A673 (cell line): ENCODE measurements at regions not wholly inside any gene's neighbourhood (a gene's known extent, or its start where the extent isn't known, plus 50 kb on each side); places are given as distances from the start of the nearest gene placed in this dataset.

Experiments
- BruUV-seq: library from RNA; stranded (reverse); fragments of 400-500 nt; replicated peaks from 2 replicates; lab custom pipeline; 2021; lab: Mats Ljungman, UMichigan
- CTCF ChIA-PET: fragments of 300-600 bp; sonication (Branson Sonifier 250); formaldehyde crosslinking; loops from one replicate; lab custom pipeline; 2022; ENCODE audit warnings: antibody characterized with exemption; lab: Charles Lee
- POLR2A ChIA-PET: fragments of 300-600 bp; sonication (Branson Sonifier 250); formaldehyde crosslinking; loops from one replicate; lab custom pipeline; 2022; ENCODE audit warnings: antibody characterized with exemption; ENCODE audit not compliant: low non-redundant PET; lab: Charles Lee
- DNase-seq: peaks from one replicate; pipeline ENCODE4 v3.0.0-alpha.2; 2015; ENCODE audit warnings: low spot score
- H3K27ac ChIP-seq: fragments of 200-600 bp; sonication (generic); 2 replicates; pipeline ENCODE4 v1.5.1; 2016; ENCODE audit warnings: mixed run types, low read depth, mild to moderate bottlenecking, mixed read lengths, antibody characterized with exemption, low read length; ENCODE audit not compliant: poor library complexity, severe bottlenecking
- H3K27me3 ChIP-seq: fragments of 200-600 bp; sonication (generic); replicated peaks from 2 replicates; pipeline ENCODE4 v1.6.1; 2017; ENCODE audit warnings: mixed run types, low read depth, mild to moderate bottlenecking, mixed read lengths, antibody characterized with exemption, low read length; ENCODE audit not compliant: insufficient read depth, poor library complexity
- H3K36me3 ChIP-seq: fragments of 200-600 bp; sonication (generic); 2 replicates; pipeline ENCODE4 v1.6.1; 2016; ENCODE audit warnings: mixed run types, mild to moderate bottlenecking, mixed read lengths, antibody characterized with exemption, low read length; ENCODE audit not compliant: insufficient read depth, poor library complexity, severe bottlenecking
- H3K4me1 ChIP-seq: fragments of 200-600 bp; sonication (generic); 2 replicates; pipeline ENCODE4 v1.6.1; 2017; ENCODE audit warnings: mixed run types, mild to moderate bottlenecking, mixed read lengths, antibody characterized with exemption, low read length; ENCODE audit not compliant: insufficient read depth, poor library complexity, severe bottlenecking
- H3K4me3 ChIP-seq: fragments of 200-600 bp; sonication (generic); 2 replicates; pipeline ENCODE4 v1.5.1; 2016; ENCODE audit warnings: low read depth, mixed run types, mild to moderate bottlenecking, mixed read lengths, low read length; ENCODE audit not compliant: poor library complexity, severe bottlenecking
- H3K9me3 ChIP-seq: fragments of 200-600 bp; sonication (generic); 2 replicates; pipeline ENCODE4 v1.6.1; 2016; ENCODE audit warnings: mixed run types, low read depth, mild to moderate bottlenecking, mixed read lengths, antibody characterized with exemption, low read length; ENCODE audit not compliant: poor library complexity, severe bottlenecking
- CTCF ChIP-seq: fragments of 300-800, 200-600 bp; sonication (generic); conservative IDR thresholded peaks from 2 replicates; pipeline ENCODE4 v1.5.1; 2017; ENCODE audit warnings: low read depth, mild to moderate bottlenecking, antibody characterized with exemption, low read length, moderate library complexity, mixed read lengths
- EZH2 ChIP-seq: fragments of 200-600 bp; sonication (generic); IDR thresholded peaks from 2 replicates; pipeline ENCODE4 v1.6.1; 2017; ENCODE audit warnings: borderline replicate concordance, low read depth, mild to moderate bottlenecking, mixed read lengths, antibody characterized with exemption, low read length; ENCODE audit not compliant: poor library complexity, severe bottlenecking
- intact Hi-C: fragments of 100-400 bp; cut with micrococcal nuclease; formaldehyde crosslinking; loops from one replicate; pipeline ENCODE4 v1.10.0; 2022; ENCODE audit not compliant: unreplicated experiment

GRCh38 chr10:8531116-8531515, 476.6 kb downstream of the GATA3 start:
- no peak for DNase-seq
- H3K4me1 ChIP-seq = no peaks in the 10 kb centered on the region
- H3K4me3 ChIP-seq = no peak overlapping the region
- CTCF ChIA-PET = no interaction called here
- POLR2A ChIA-PET = no interaction called here
- no peaks in the 10 kb centered on the region for H3K27me3 ChIP-seq
- TF ChIP-seq CTCF = no peak
- no peak for TF ChIP-seq EZH2
- no peaks in the 10 kb centered on the region for H3K9me3 ChIP-seq
- H3K27ac ChIP-seq = no peak overlapping the region
- no peaks in the 10 kb centered on the region for H3K36me3 ChIP-seq
- intact Hi-C loops = no loop called here
- no TSS peak for BruUV-seq

- no TSS peak for BruUV-seq
- Histone ChIP-seq H3K4me3 (no peak overlapping the region), H3K27me3 (no peaks in the 10 kb centered on the region), H3K9me3 (no peaks in the 10 kb centered on the region), H3K4me1 (no peaks in the 10 kb centered on the region), H3K27ac (no peak overlapping the region), H3K36me3 (no peaks in the 10 kb centered on the region)
- CTCF ChIA-PET = no interaction called here
- POLR2A ChIA-PET = no interaction called here
- intact Hi-C loops = no loop called here
- DNase-seq = no peak
- TF ChIP-seq CTCF (no peak), EZH2 (no peak)
Observed at GRCh38 chr10:8532647-8533046, 478.2 kb downstream of the GATA3 start.

GRCh38 chr10:8533462-8533861, 479.0 kb downstream of the GATA3 start:
- Histone ChIP-seq H3K36me3 (no peaks in the 10 kb centered on the region), H3K27me3 (no peaks in the 10 kb centered on the region), H3K27ac (no peak overlapping the region), H3K4me3 (no peak overlapping the region), H3K9me3 (no peaks in the 10 kb centered on the region), H3K4me1 (no peaks in the 10 kb centered on the region)
- POLR2A ChIA-PET = interaction anchor here (0.6 kb wide), 1 partner anchor 18 kb away, joined by 3 read pairs; no protein-coding TSS in a partner anchor
- no TSS peak for BruUV-seq
- intact Hi-C loops = no loop called here
- no peak for DNase-seq
- no peak for TF ChIP-seq EZH2
- no peak for TF ChIP-seq CTCF
- CTCF ChIA-PET = no interaction called here
